HG03571 (cell line): ENCODE measurements at regions not wholly inside any gene's neighbourhood (a gene's known extent, or its start where the extent isn't known, plus 50 kb on each side); places are given as distances from the start of the nearest gene placed in this dataset.
"Not testable (repeated sequence)": the region's sequence is repeated elsewhere in the genome, so short reads cannot be mapped to it uniquely, and the experiment has no call there.

Source experiments
- ATAC-seq: cut with Tn5 transposase; IDR thresholded peaks from one replicate; pipeline ENCODE4 v1.9.1; 2021; ENCODE audit not compliant: unreplicated experiment

DNA sequence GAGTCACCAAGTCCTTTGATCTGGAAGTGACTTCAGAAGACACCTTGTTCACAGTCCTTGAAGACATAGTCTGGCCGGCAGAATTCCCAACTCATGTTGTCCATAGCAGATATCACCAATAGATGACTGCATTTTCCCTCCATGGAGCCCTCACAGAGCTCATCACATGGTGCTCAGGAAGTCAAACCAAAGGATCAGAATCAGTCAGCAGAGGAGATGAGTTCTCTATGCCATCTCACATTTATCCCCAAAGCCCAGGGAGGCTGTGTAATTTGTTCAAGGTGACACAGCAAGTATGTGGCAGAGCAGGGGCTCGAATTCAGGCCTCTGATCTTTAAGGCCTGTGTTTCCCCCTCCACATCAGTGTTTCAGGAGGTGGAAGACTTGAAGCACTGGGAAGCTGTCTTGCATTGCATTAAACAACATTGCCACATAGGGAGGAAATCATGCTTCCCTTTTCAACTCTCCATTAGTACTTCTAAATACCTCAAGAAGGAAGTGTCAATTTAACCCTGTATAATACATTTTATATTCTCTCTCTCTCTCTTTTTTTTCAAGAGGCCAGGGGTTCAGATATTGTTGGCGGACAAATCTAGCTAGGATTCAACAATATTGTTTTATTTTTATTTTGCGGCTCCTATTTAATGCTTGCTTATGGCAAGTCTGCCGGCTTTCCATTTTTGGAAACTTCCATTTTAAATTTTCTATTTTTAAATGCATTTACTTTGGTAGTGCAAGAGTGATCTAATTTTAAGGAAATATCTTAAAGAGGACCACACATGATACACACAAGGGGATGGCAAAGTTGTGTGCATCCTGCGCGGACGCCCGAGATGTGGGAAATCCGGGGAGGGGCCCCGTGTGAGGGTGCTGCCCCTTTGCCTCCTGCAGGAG, 61.9 kb downstream of the NPIPB5 start:
- ATAC-seq, result not testable (repeated sequence)

DNA sequence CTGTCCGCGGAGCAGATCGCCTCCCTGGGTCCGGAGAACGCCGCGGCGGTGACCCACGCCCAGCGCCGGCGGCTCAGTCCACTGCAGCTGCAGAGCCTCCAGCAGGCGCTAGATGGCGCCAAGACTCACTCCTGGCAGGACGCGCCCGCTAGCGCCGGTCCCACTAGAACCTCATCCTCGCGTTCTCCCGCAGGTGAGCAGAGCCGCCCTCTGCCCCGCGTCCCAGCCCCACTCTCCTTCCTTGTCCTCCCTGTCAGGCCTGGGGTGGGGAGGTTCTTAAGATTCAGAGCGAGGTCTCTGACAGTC, 62.5 kb downstream of the NPIPB5 start:
- peak; percentile 88 for ATAC-seq

DNA sequence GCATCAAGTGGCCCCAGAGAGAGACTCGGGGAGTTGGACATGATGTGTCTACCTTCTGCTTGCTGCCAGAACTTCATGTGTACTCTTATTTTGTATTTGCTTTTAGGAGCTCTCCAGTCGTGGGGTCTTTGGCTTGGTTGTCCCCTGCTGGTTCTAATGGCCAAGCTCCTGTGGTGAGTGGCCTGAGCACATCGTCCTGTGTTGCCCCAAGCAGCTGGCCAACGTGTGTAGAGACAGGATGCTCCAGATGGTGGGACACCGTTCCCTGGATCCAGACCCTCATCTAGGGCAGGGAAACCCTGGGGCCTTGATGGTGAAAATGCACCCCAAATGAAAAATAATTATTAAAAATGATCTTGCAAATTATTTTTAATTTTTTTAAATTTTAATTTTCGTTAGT, 65.8 kb downstream of the NPIPB5 start:
- ATAC-seq, result not testable (repeated sequence)

DNA sequence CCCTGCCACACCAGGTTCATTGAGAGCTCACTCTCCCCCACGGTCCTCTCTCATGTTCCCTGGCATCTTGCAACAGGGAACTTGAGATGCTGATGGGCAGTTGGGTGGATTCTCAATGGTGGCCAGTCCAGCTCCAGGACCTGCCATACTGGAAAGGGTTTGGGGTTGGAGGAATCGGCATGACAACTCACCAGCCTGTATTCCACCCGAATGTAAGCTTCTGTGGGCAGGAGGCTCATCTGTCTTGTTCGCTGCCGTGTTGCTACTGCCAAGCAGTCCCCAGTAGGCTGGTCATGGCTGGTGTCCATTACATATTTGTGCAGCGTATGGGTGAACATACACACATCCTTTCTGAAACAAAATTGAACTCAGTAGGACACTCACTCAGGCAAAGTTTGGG, 72.5 kb downstream of the NPIPB5 start:
- not testable (repeated sequence) for ATAC-seq

DNA sequence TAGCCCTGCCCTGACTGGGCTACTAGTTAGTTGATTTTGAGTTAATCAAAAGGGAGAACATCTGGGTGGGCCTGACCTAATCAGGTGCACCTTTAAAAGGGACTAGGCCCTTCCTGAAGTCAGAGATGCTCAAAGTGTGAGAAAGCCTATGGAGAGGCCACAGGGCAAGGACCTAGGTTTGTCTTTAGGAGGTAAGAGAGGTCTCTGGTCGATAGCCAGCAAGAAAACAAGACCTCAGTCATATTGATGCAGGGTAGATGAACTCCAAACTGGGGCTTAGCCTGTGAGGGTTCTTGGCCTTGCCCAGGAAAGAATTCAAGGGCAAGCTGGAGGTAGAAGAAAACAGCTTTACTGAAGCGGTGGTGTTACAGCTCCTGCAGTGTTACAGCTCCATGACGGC, 73.8 kb downstream of the NPIPB5 start:
- not testable (repeated sequence) for ATAC-seq

DNA sequence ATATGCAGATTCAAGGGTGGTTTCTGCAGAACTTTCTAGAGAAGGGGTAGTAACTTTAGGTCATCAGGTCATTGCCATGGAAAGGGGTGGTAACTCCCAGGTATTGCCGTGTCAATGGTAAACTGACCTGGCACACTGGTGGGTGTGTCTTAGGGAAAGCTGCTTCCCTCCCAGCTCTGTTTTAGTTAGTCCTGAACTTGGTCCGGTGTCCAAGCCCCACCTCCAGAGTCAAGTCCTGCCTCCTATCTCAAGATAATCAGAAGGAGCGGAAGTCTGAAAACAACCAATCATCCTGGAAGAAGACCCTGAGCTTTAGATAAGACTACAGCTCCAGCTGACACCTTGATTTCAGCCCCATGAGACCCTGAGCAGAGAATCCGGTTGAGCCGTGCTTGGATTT, 74.2 kb downstream of the NPIPB5 start:
- not testable (repeated sequence) for ATAC-seq

DNA sequence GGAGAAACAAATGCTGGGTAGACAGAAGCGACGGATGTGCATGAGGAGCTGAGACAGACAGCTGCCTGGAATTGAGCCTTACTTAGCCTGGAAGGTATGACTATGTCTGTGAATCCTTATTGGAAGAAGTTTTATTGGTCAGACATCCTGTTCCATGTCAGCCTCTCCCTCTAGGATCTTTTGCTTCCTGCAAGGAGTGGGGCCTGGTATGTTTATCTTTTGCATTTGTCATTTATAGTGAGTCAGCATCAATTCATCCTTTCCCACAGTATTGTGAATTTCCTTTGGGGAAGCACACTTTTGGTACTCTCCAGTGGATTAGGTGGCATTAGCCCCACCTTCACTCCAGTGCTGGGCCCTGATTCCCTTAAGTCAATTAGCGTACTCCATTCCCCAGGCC, 74.7 kb downstream of the NPIPB5 start:
- not testable (repeated sequence) for ATAC-seq

DNA sequence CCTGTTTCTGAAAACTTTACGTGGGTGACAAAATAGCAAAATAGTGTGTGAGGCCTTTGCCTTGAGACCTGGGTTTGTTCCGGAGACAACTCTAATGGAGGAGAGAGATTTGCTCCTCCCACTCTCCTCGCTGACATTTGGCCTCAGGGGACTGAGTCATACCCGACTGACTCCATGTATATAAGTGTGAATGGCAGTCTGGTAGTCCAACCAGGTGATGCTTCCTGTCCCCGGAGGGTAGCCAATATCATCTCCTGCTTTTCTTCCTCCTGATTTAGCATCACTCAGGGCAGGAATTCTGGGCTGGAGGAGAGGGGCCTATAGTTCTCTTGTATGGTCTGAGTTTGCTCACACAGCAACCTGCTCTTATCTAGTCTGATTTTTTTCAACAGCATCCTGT, 76.0 kb downstream of the NPIPB5 start:
- not testable (repeated sequence) for ATAC-seq

DNA sequence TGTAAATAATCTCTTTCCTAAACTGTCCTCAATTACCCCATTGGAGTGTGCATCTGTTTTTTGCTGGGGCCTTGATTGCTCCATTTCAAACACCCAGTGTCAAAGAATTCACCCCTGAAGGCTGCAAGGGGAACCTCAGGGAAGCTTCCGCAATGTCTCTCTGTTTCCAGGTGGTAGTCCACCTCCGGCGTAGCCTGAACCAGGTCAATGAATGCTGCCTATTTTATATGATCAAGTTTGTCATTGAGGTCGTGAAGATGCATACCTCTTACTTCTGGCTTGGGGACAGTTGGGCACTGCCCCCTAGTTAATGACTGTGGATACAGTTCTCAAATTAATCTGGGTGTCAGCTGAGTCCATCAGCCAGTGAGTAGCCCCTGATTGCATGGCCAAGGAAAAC, 79.1 kb downstream of the NPIPB5 start:
- ATAC-seq, result not testable (repeated sequence)

DNA sequence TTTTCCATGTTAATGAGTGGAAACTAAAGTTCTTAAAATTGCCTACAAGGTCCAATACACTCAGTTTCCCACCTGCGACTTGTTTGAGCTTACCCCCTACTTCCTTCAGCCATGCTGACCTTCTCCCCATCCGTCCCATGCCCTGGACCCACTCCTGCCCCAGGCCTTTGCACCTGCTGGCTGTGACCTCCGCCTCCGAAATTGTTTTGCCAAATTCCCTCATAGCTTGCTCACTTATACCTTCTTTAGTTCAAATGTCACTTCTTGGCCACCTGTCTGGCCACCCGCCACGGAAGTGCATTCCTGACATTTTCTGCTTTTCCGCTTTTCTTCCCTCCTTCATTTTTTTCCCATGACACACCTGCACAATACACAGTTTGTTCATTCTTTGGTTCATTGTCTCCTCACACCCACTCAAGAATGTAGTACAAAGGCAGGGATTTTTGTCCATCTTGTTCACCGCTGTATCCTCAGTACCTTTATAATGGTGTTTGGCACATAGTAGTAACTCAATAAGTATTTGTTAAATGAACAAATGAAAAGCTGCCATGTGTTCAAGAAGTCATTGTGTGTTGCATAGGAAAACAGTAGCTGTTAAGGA, 85.9 kb downstream of the NPIPB5 start:
- ATAC-seq, result not testable (repeated sequence)

DNA sequence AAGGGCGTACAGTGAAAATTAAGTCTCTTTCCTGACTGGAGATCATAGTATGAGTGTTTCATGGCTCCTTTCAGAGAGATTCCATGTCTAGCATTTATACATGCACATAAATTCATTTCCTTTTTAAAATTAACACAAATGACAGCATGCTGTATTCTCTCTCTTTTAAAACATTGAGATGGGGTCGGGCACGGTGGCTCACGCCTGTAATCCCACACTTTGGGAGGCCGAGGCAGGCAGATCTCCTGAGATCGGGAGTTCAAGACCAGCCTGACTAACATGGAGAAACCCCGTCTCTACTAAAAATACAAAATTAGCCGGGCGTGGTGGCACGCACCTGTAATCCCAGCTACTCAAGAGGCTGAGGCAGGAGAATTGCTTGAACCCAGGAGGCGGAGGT, 93.1 kb downstream of the NPIPB5 start:
- not testable (repeated sequence) for ATAC-seq

DNA sequence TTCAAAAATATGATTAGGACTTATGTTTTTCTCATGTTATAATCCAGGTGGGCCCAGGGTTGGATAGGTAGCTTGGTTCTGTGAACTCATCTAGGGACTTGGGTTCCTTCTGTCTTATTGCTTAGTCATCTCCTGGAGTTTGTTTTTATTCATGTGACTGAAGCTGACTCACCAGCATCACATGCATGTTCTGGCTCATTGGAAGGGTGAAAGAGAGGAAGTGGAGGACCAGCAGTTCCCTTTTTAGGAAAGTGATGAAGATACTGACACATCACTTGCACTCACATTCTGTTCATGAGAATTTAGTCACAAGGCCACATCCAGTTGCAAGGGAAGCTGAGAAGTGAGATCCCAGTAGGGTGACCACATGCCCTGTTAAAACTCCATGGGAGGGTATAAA, 95.9 kb downstream of the NPIPB5 start:
- ATAC-seq, result peak; percentile 49

DNA sequence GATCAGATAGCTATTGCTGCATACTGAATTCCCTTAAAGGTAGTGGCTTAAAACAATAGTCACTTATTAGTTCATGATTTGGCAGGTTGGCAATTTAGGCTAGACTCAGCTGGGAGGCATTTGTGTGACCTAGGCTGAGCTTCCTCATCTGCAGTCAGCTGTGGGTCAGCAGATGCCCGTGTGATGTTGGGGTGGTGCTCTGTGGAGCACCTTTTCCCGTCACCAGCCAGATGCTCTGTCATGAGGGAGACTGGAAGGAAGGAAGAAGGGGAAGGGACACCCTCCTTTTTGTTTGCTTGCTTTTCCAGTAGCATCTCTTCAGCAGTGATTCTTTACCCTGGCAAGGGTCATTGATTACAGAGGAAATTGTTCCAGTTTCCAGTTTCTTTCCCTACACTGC, 99.1 kb downstream of the NPIPB5 start:
- ATAC-seq, result not testable (repeated sequence)

DNA sequence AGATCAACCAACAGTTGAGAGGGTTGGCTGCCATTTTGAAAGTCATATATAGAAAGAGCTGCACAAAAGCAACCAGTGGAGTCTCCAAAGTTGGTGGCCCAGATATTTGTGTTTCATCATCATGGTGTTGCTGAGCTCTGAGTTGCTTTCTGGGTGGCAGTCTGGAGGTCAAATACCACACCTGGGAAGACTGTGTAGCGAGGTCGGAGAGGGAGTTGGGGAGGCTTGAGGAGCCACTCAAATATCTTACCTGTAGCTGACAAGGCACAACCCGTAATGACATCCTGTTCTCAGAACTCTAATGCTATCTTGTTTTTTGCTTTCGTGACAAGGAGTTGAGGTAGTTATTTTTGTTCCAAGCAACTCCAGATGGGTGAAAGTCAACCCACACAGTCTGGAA, 100.4 kb downstream of the NPIPB5 start:
- not testable (repeated sequence) for ATAC-seq

DNA sequence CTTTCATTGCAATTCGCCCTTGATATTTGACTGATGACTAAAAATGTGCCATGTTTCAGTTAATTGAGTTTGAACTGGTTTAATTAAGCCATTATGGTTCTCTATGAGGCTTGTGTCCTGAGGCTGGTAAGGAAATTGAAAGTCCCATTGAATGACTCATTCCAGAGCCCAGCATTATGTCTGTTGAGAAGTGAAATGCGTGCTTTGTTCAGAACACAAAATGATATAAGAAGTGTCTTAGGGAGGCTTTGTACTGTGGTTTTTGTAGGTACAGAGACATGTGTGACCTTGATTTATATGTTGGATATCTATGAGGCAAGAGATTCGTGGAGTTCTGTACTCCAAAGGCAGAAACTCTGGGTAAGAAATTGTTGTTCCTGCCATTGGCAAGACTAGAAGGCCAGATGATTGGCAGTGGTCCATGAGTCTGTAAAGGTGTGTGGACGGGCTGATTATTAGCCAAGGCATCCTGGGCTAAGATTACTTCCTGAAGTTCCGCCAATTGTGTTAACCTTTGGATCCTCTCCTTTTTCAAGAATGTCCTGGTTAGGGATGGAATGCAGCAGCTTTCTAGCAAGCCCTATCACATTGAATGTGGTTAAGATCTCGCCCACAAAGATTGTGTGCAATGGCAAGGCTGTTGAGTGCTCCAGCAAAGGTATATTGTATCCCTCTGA, 103.7 kb downstream of the NPIPB5 start:
- no peak for ATAC-seq

DNA sequence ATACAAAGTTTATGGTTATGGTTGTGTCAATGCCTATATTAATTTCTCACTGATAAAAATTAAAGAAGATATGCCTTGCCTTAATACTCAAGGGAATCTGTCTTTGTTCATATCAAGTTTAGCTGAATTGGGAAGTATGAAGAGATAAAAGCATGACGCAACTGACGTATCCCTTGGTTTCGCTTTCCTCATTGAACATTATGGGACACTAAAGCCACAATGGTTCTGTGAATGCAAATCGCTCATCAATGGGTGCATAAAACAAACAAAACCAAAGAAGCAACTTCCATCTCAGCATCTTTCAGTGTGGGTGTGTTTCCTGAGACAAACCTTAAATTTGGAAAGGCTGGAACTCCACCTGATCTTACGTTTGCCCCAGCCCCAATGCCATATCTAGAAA, 108.2 kb downstream of the NPIPB5 start:
- ATAC-seq, result no peak

DNA sequence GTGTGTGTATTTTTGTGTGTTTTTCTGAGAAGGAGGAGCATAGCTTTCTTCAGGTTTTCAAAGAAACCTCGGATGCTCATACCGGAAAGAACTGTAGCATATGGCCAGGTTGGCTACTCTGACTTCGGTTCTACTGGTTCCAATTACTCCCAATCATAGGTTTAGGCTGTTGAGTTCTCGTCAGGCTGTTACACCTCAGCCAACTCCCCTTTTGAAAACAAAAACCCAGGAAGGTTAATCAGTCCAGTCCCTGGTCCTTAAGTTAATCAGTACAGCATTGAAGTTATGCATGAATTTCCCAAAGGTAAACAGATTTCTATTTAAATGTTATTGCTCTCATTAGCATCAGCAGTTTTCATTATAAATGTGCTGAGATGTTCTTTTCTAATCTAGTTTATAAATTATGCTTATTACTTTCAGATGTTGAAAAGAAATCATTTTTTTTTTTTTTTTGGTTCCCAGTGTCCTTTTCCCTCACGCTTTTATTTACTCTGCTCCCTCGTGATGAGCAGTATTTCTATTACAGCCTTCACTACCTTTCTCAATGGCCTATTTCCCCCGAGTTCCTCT, 111.0 kb downstream of the NPIPB5 start:
- no peak for ATAC-seq

DNA sequence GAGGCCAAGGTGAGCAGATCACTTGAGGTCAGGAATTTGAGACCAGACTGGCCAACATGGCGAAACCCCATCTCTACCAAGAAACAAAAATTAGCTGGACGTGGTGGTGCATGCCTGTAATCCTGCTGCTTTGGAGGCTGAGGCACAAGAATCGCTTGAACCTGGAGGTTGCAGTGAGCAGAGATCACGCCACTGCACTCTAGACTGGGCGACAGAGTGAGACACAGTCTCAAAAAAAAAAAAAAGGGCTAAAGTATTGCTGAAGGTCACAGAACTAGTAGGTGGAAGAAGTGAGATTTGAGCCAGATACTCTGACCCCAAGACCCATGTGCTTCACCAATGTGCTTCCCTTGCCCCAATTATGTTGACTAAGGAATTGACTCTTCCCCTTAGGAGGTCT, 112.0 kb downstream of the NPIPB5 start:
- no peak for ATAC-seq

DNA sequence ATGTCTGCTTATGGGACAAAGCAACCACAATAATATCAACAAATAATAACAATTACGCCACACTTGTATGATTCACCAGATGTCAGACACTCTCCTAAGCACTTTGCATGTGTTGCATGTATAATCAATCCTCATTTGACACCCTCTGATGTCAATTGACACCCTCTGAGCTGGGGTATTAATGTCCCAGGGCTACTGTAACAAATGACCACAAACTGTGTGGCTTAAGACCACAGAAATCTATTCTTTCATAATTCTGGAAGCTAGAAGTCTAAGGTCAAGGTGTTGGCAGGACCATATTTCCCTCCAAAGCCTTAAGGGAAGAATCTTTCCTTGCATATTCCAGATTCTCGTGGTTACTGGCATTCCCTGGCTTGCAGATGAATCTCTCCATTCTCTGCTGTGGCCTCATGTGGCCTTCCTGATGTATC, 112.7 kb downstream of the NPIPB5 start:
- ATAC-seq, result no peak

DNA sequence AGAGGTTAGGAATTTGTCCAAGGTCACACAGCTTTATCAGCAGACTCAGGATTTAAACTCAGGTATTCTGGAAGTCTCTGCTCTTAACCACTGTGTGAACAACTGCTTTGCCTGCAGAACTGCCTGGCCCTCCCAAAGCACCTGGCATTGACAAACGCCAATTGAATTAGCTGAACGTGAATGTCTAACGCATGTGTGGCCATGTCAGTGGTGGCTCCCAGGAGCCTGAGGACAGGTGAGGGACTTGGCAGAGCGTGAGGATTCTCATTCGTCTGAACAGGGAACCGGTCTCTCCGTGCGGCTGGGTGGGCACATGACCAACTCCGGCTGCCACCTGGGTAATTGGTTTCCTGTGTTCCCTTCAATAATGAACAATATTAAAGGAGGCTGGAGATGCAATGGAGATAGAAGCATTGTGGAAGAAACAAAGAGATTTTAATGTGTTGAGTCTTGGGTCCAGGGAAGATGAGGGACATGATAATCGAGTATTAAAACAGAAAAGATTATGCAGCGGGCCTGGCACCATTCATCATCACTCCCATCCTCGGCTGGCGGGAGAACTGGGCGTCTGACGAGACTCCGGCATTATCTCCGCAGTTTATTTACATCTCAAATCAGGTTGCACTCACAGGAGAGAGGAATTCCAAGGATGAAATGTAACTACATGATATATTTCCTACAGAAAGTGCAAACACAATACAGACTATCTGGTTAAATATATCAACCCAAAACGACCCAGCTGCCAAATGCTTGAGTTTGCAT, 113.5 kb downstream of the NPIPB5 start:
- ATAC-seq, result no peak
